ENCODE measurements at regions not wholly inside any gene's neighbourhood (a gene's known extent, or its start where the extent isn't known, plus 50 kb on each side); places are given as distances from the start of the nearest gene placed in this dataset.

GRCh38 chr13:105929505-105929904 is 606.0 kb downstream of the EFNB2 start:
- TF ChIP-seq, protein P1, sequence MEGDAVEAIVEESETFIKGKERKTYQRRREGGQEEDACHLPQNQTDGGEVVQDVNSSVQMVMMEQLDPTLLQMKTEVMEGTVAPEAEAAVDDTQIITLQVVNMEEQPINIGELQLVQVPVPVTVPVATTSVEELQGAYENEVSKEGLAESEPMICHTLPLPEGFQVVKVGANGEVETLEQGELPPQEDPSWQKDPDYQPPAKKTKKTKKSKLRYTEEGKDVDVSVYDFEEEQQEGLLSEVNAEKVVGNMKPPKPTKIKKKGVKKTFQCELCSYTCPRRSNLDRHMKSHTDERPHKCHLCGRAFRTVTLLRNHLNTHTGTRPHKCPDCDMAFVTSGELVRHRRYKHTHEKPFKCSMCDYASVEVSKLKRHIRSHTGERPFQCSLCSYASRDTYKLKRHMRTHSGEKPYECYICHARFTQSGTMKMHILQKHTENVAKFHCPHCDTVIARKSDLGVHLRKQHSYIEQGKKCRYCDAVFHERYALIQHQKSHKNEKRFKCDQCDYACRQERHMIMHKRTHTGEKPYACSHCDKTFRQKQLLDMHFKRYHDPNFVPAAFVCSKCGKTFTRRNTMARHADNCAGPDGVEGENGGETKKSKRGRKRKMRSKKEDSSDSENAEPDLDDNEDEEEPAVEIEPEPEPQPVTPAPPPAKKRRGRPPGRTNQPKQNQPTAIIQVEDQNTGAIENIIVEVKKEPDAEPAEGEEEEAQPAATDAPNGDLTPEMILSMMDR (IDR thresholded peaks at IDR 0.05), result no peak
- no peak for TF ChIP-seq POLR2A (IDR thresholded peaks at IDR 0.05)
